GM12892 (cell line): ENCODE measurements at regions not wholly inside any gene's neighbourhood (a gene's known extent, or its start where the extent isn't known, plus 50 kb on each side); places are given as distances from the start of the nearest gene placed in this dataset.

ENCODE experiments used
- POLR2A ChIP-seq: IDR thresholded peaks from 2 replicates; pipeline ENCODE4 v1.6.1; 2011; ENCODE audit warnings: low read depth, low read length, control low read depth
- POLR2AphosphoS5 ChIP-seq: IDR thresholded peaks from 2 replicates; pipeline ENCODE4 v1.6.1; 2011; ENCODE audit warnings: low read depth, low read length, control low read depth
- TAF1 ChIP-seq: IDR thresholded peaks from 2 replicates; pipeline ENCODE4 v1.6.1; 2011; ENCODE audit warnings: low read depth, mild to moderate bottlenecking, control low read depth, low read length, borderline replicate concordance

- no peak for TF ChIP-seq POLR2A
- TF ChIP-seq TAF1, result no peak
- no peak for TF ChIP-seq POLR2AphosphoS5
Observed at GRCh38 chr5:2688586-2688985, 62.9 kb downstream of the IRX2 start.
